ENCODE measurements at regions not wholly inside any gene's neighbourhood (a gene's known extent, or its start where the extent isn't known, plus 50 kb on each side); places are given as distances from the start of the nearest gene placed in this dataset.

- TF ChIP-seq CTCF (IDR thresholded peaks at IDR 0.05) (no peak), POLR2A (IDR thresholded peaks at IDR 0.05) (no peak), EP300 (IDR thresholded peaks at IDR 0.05) (no peak)
Measured at GRCh38 chr13:71350886-71351285, 516.1 kb downstream of the DACH1 start.

Measured in ovary (tissue), 3 donors.